HG03342 (cell line): ENCODE measurements at regions not wholly inside any gene's neighbourhood (a gene's known extent, or its start where the extent isn't known, plus 50 kb on each side); places are given as distances from the start of the nearest gene placed in this dataset.

ENCODE experiments used
- ATAC-seq: cut with Tn5 transposase; IDR thresholded peaks from one replicate; pipeline ENCODE4 v1.9.1; 2021; ENCODE audit warnings: mild to moderate bottlenecking, moderate library complexity; ENCODE audit not compliant: unreplicated experiment

GRCh38 chr5:171578829-171579491 is 159.5 kb downstream of the FGF18 start:
- ATAC-seq, result no peak

- no peak for ATAC-seq
These were observed 160.5 kb downstream of the FGF18 start for GRCh38 chr5:171579976-171580411.

- no peak for ATAC-seq
These were observed 161.2 kb downstream of the FGF18 start for GRCh38 chr5:171580502-171581265.

- ATAC-seq, result no peak
These were observed 162.3 kb downstream of the FGF18 start for GRCh38 chr5:171581781-171582180.

- ATAC-seq, result no peak
These were observed 163.4 kb downstream of the FGF18 start for GRCh38 chr5:171582849-171583248.

GRCh38 chr5:171585981-171586380 is 166.5 kb downstream of the FGF18 start:
- ATAC-seq, result no peak

GRCh38 chr5:171586436-171586835 is 167.0 kb downstream of the FGF18 start:
- ATAC-seq, result no peak

GRCh38 chr5:171588046-171588445 is 168.6 kb downstream of the FGF18 start:
- no peak for ATAC-seq

- ATAC-seq, result no peak
These were observed 169.3 kb downstream of the FGF18 start for GRCh38 chr5:171588790-171589189.

GRCh38 chr5:171589461-171589860 is 170.0 kb downstream of the FGF18 start:
- ATAC-seq, result no peak

GRCh38 chr5:171592076-171592475 is 172.6 kb downstream of the FGF18 start:
- no peak for ATAC-seq

GRCh38 chr5:171592736-171593135 is 173.3 kb downstream of the FGF18 start:
- ATAC-seq, result no peak

GRCh38 chr5:171593401-171593800 is 174.0 kb downstream of the FGF18 start:
- ATAC-seq, result no peak

GRCh38 chr5:171593976-171594375 is 174.5 kb downstream of the FGF18 start:
- ATAC-seq, result no peak

- no peak for ATAC-seq
These were observed 176.0 kb downstream of the FGF18 start for GRCh38 chr5:171595401-171595800.

- ATAC-seq, result peak; percentile 62
These were observed 176.4 kb downstream of the FGF18 start for GRCh38 chr5:171595801-171596231.

- no peak for ATAC-seq
These were observed 177.0 kb downstream of the FGF18 start for GRCh38 chr5:171596391-171596878.

- ATAC-seq, result no peak
These were observed 178.6 kb downstream of the FGF18 start for GRCh38 chr5:171597946-171598640.

- ATAC-seq, result no peak
These were observed 179.2 kb downstream of the FGF18 start for GRCh38 chr5:171598641-171599152.

GRCh38 chr5:171599411-171599810 is 180.0 kb downstream of the FGF18 start:
- no peak for ATAC-seq

- ATAC-seq, result no peak
These were observed 180.6 kb downstream of the FGF18 start for GRCh38 chr5:171599957-171600612.
